ENCODE measurements at regions not wholly inside any gene's neighbourhood (a gene's known extent, or its start where the extent isn't known, plus 50 kb on each side); places are given as distances from the start of the nearest gene placed in this dataset.

- Histone ChIP-seq H3K23ac (ENCODE audit: insufficient read length, low read depth, low read length) (no peak overlapping the region), H2AFZ (ENCODE audit: low read length) (no peak overlapping the region), H2BK120ac (ENCODE audit: low read depth, low read length, poor library complexity, severe bottlenecking) (no peak overlapping the region), H3K27me3 (ENCODE audit: insufficient read depth, low read length) (no peaks in the 10 kb centered on the region), H2BK15ac (ENCODE audit: low read depth, low read length) (no peak overlapping the region), H3K4ac (ENCODE audit: low read depth, low read length) (no peak overlapping the region), H2BK5ac (ENCODE audit: insufficient read length, low read length) (no peak overlapping the region), H3T11ph (ENCODE audit: low read length) (no peak overlapping the region), H3K14ac (ENCODE audit: insufficient read depth, low read length) (no peak overlapping the region), H3K27ac (ENCODE audit: insufficient read length, low read depth, low read length) (peak overlapping the region; percentile 7), H3K18ac (ENCODE audit: insufficient read length, low read depth, low read length) (no peak overlapping the region), H3K4me2 (ENCODE audit: insufficient read depth, insufficient read length, low read length) (no peak overlapping the region), H2BK12ac (ENCODE audit: insufficient read length, low read depth, low read length) (no peak overlapping the region), H3K79me2 (ENCODE audit: insufficient read depth, low read length) (no peaks in the 10 kb centered on the region), H2AK5ac (ENCODE audit: insufficient read length, low read length) (no peak overlapping the region), H3K56ac (ENCODE audit: insufficient read length, low read depth, low read length) (no peak overlapping the region), H3K4me1 (ENCODE audit: insufficient read depth, low read length) (no peaks in the 10 kb centered on the region), H4K20me1 (ENCODE audit: control insufficient read depth, insufficient read depth, insufficient read length) (no peaks in the 10 kb centered on the region), H3K9me3 (ENCODE audit: control insufficient read depth, low read depth, low read length) (no peaks in the 10 kb centered on the region), H4K5ac (ENCODE audit: insufficient read length, low read depth, low read length) (no peak overlapping the region), H3K79me1 (ENCODE audit: insufficient read depth, low read depth, low read length, poor library complexity, severe bottlenecking) (no peaks in the 10 kb centered on the region), H4K8ac (replicated peaks; ENCODE audit: insufficient read length, low read depth, low read length) (no peak overlapping the region), H2BK20ac (ENCODE audit: low read depth, low read length, poor library complexity, severe bottlenecking) (no peak overlapping the region), H3K9ac (ENCODE audit: extremely low read depth, insufficient read length, low read length) (no peak overlapping the region), H4K91ac (ENCODE audit: insufficient read length, low read depth, low read length) (no peak overlapping the region), H3K23me2 (ENCODE audit: insufficient read length, low read depth, low read length, poor library complexity, severe bottlenecking) (no peaks in the 10 kb centered on the region)
- no peak overlapping the region for H3K27ac Mint-ChIP-seq
- H3K4me1 Mint-ChIP-seq: peaks cover 6% of the 10 kb centered on the region in 2 experiments; a peak in 3 of 4 replicates
- H3K4me3 Mint-ChIP-seq: no peak overlapping the region
- TF ChIP-seq CTCF (conservative IDR thresholded peaks at IDR 0.05): no peak
- H3K27me3 Mint-ChIP-seq (ENCODE audit: low read depth): no peaks in the 10 kb centered on the region
- WGBS (ENCODE audit: extremely low coverage, insufficient read length, low lambda C conversion rate): no CpG with 5 or more reads among the region's 5 CpGs
- no peaks in the 10 kb centered on the region for H3K36me3 Mint-ChIP-seq (ENCODE audit: insufficient read depth in 1 of 3, low read depth in 3 of 3)
- DNase-seq: no peak
- H3K9me3 Mint-ChIP-seq: no peaks in the 10 kb centered on the region
Measured at GRCh38 chr13:76797361-76797760, 88.8 kb downstream of the KCTD12 start.
